Astrocyte (in vitro differentiated cells and primary cell): ENCODE measurements at regions not wholly inside any gene's neighbourhood (a gene's known extent, or its start where the extent isn't known, plus 50 kb on each side); places are given as distances from the start of the nearest gene placed in this dataset.

ENCODE experiments used
- EZH2 ChIP-seq: IDR thresholded peaks from 2 replicates; pipeline ENCODE4 v1.6.1; 2012; ENCODE audit warnings: mild to moderate bottlenecking, low read length, inconsistent platforms; ENCODE audit not compliant: insufficient read depth
- TF ChIP-seq, protein P1 (sequence below): IDR thresholded peaks from 2 replicates; pipeline ENCODE4 v1.5.1; 2011; ENCODE audit warnings: low read depth, mild to moderate bottlenecking, inconsistent platforms, low read length, moderate library complexity; ENCODE audit not compliant: insufficient read depth

DNA sequence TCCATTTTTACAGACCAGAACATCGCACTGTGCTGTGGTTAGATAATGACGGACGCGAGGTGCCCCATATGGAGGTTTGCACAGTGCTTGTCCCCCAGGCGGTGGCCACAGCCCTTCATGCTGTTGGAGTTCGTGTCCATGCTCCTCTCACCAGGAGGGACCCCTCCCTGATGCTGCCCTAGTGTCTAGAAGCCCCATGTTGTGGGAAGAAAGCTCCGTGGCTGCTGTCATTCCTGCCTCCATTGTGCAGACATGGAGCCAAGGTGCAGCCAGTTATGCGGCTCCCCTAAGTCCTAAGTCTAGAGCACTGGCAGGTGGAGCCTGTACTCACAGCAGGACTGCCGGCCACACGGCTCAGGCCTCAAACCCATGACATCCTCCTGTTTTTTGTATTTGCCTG is 464.9 kb downstream of the EIPR1 start:
- TF ChIP-seq, protein P1, sequence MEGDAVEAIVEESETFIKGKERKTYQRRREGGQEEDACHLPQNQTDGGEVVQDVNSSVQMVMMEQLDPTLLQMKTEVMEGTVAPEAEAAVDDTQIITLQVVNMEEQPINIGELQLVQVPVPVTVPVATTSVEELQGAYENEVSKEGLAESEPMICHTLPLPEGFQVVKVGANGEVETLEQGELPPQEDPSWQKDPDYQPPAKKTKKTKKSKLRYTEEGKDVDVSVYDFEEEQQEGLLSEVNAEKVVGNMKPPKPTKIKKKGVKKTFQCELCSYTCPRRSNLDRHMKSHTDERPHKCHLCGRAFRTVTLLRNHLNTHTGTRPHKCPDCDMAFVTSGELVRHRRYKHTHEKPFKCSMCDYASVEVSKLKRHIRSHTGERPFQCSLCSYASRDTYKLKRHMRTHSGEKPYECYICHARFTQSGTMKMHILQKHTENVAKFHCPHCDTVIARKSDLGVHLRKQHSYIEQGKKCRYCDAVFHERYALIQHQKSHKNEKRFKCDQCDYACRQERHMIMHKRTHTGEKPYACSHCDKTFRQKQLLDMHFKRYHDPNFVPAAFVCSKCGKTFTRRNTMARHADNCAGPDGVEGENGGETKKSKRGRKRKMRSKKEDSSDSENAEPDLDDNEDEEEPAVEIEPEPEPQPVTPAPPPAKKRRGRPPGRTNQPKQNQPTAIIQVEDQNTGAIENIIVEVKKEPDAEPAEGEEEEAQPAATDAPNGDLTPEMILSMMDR, result no peak
- TF ChIP-seq EZH2, result no peak
